Mesothelial cell of epicardium (in vitro differentiated cells): ENCODE measurements at regions not wholly inside any gene's neighbourhood (a gene's known extent, or its start where the extent isn't known, plus 50 kb on each side); places are given as distances from the start of the nearest gene placed in this dataset.

Source experiments
- DNase-seq, 2 experiments: peaks; one replicate each; pipeline ENCODE4 v3.0.0; 2021; ENCODE audit warnings: low spot score in 2 of 2; ENCODE audit not compliant: unreplicated experiment in 2 of 2
- H3K27ac Mint-ChIP-seq: 2 replicates; pipeline ENCODE4 v1.8.0; 2021; ENCODE audit warnings: mixed read lengths
- H3K27me3 Mint-ChIP-seq: 2 replicates; pipeline ENCODE4 v1.8.0; 2021; ENCODE audit warnings: low read depth, mixed read lengths
- H3K36me3 Mint-ChIP-seq: 2 replicates; pipeline ENCODE4 v1.8.0; 2021; ENCODE audit warnings: mixed read lengths
- H3K4me1 Mint-ChIP-seq: 2 replicates; pipeline ENCODE4 v1.8.0; 2021; ENCODE audit warnings: mixed read lengths
- H3K4me3 Mint-ChIP-seq: 2 replicates; pipeline ENCODE4 v1.8.0; 2021; ENCODE audit warnings: mild to moderate bottlenecking, moderate library complexity, mixed read lengths
- H3K9me3 Mint-ChIP-seq: 2 replicates; pipeline ENCODE4 v1.8.0; 2021; ENCODE audit warnings: mixed read lengths
- CTCF ChIP-seq: fragments of 200-600 bp; sonication (generic); IDR thresholded peaks from one replicate; pipeline ENCODE4 v1.5.0; 2021; ENCODE audit warnings: antibody characterized with exemption; ENCODE audit not compliant: unreplicated experiment

GRCh38 chr9:118962426-118962825, 406.8 kb downstream of the BRINP1 start:
- TF ChIP-seq CTCF = no peak
- Mint-ChIP-seq H3K27ac (no peak overlapping the region), H3K4me3 (no peak overlapping the region), H3K36me3 (no peaks in the 10 kb centered on the region), H3K4me1 (no peaks in the 10 kb centered on the region), H3K9me3 (no peaks in the 10 kb centered on the region), H3K27me3 (no peaks in the 10 kb centered on the region)
- DNase-seq = no peak

GRCh38 chr9:118963674-118964073, 405.6 kb downstream of the BRINP1 start:
- no peaks in the 10 kb centered on the region for H3K4me1 Mint-ChIP-seq
- TF ChIP-seq CTCF = no peak
- H3K4me3 Mint-ChIP-seq = no peak overlapping the region
- no peak for DNase-seq
- no peaks in the 10 kb centered on the region for H3K36me3 Mint-ChIP-seq
- no peaks in the 10 kb centered on the region for H3K9me3 Mint-ChIP-seq
- H3K27me3 Mint-ChIP-seq = no peaks in the 10 kb centered on the region
- no peak overlapping the region for H3K27ac Mint-ChIP-seq

DNA sequence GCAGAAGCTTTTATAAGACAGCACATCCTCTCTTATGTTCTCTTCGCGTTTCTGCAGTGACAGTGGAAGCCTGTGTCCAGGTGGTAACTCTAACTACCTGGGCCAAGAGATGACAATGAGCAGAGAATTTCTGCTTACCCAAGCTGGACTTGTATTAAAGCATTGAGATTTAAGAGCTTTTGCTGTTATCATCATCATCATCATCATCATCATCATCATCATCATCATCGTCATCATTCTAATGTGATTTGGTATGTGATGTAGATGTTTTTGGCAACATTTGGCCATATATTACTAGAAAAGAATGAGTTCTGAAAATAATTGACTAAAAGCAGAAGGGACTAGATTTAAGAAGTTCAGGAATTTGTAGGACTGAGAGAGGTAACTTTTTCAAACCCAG, 401.3 kb downstream of the BRINP1 start:
- no peaks in the 10 kb centered on the region for H3K4me1 Mint-ChIP-seq
- TF ChIP-seq CTCF = no peak
- H3K27me3 Mint-ChIP-seq = no peaks in the 10 kb centered on the region
- no peak for DNase-seq
- peaks cover 4% of the 10 kb centered on the region for H3K9me3 Mint-ChIP-seq
- H3K4me3 Mint-ChIP-seq = no peak overlapping the region
- H3K27ac Mint-ChIP-seq = no peak overlapping the region
- no peaks in the 10 kb centered on the region for H3K36me3 Mint-ChIP-seq

GRCh38 chr9:118975736-118976135, 393.5 kb downstream of the BRINP1 start:
- Mint-ChIP-seq H3K4me1 (no peaks in the 10 kb centered on the region), H3K27me3 (no peaks in the 10 kb centered on the region), H3K27ac (no peak overlapping the region), H3K36me3 (no peaks in the 10 kb centered on the region), H3K4me3 (no peak overlapping the region), H3K9me3 (peaks cover 8% of the 10 kb centered on the region)
- TF ChIP-seq CTCF = no peak
- DNase-seq = no peak

GRCh38 chr9:118976160-118976559, 393.1 kb downstream of the BRINP1 start:
- DNase-seq = no peak
- Mint-ChIP-seq H3K4me3 (no peak overlapping the region), H3K27ac (no peak overlapping the region), H3K4me1 (no peaks in the 10 kb centered on the region), H3K27me3 (no peaks in the 10 kb centered on the region), H3K36me3 (no peaks in the 10 kb centered on the region), H3K9me3 (peaks cover 7% of the 10 kb centered on the region)
- no peak for TF ChIP-seq CTCF

- no peaks in the 10 kb centered on the region for H3K9me3 Mint-ChIP-seq
- no peak overlapping the region for H3K27ac Mint-ChIP-seq
- TF ChIP-seq CTCF = no peak
- no peak overlapping the region for H3K4me3 Mint-ChIP-seq
- no peaks in the 10 kb centered on the region for H3K36me3 Mint-ChIP-seq
- peaks cover 9% of the 10 kb centered on the region for H3K4me1 Mint-ChIP-seq
- no peak for DNase-seq
- H3K27me3 Mint-ChIP-seq = peaks cover 16% of the 10 kb centered on the region
These were observed 384.6 kb downstream of the BRINP1 start for GRCh38 chr9:118984607-118985006.
